ENCODE measurements at regions not wholly inside any gene's neighbourhood (a gene's known extent, or its start where the extent isn't known, plus 50 kb on each side); places are given as distances from the start of the nearest gene placed in this dataset.

DNA sequence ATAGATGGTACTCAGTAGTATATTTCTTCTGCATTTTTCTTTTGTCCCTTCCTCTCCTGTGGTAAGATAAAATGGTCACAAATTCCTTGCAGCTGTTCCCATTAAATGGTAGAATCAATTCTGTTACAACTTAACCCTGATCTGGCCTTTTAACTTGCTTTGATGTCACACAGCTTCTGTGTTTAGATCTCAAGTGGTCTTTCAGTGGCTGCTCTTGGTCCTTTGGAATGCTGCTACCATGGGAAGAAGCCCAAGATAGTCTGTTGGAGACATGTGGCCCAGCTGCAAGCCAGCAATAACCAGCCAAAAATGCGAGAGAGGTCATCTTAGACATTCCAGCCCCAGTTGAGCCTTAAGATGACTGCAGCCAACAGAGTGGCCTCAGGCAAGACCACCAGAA is 429.7 kb downstream of the KIF16B start:
- ATAC-seq (ENCODE audit: low FRiP score in 2 of 2) (no peak), DNase-seq (no peak)
- no peaks in the 10 kb centered on the region for H3K4me1 ChIP-seq
- no peaks in the 10 kb centered on the region for H3K27me3 ChIP-seq
- H3K27ac ChIP-seq, result no peak overlapping the region
- TF ChIP-seq POLR2AphosphoS5 (IDR thresholded peaks at IDR 0.05), result no peak
- TF ChIP-seq EP300 (IDR thresholded peaks at IDR 0.05), result no peak
- TF ChIP-seq, protein P1, sequence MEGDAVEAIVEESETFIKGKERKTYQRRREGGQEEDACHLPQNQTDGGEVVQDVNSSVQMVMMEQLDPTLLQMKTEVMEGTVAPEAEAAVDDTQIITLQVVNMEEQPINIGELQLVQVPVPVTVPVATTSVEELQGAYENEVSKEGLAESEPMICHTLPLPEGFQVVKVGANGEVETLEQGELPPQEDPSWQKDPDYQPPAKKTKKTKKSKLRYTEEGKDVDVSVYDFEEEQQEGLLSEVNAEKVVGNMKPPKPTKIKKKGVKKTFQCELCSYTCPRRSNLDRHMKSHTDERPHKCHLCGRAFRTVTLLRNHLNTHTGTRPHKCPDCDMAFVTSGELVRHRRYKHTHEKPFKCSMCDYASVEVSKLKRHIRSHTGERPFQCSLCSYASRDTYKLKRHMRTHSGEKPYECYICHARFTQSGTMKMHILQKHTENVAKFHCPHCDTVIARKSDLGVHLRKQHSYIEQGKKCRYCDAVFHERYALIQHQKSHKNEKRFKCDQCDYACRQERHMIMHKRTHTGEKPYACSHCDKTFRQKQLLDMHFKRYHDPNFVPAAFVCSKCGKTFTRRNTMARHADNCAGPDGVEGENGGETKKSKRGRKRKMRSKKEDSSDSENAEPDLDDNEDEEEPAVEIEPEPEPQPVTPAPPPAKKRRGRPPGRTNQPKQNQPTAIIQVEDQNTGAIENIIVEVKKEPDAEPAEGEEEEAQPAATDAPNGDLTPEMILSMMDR (IDR thresholded peaks at IDR 0.05), result no peak
- TF ChIP-seq POLR2A (IDR thresholded peaks at IDR 0.05), result no peak
- H3K9me3 ChIP-seq, result no peaks in the 10 kb centered on the region
- no peaks in the 10 kb centered on the region for H3K36me3 ChIP-seq
- no peak overlapping the region for H3K4me3 ChIP-seq
- 78 to 100% methylated on average over 1 of the region's 1 CpG for WGBS, 2 donors

DNA sequence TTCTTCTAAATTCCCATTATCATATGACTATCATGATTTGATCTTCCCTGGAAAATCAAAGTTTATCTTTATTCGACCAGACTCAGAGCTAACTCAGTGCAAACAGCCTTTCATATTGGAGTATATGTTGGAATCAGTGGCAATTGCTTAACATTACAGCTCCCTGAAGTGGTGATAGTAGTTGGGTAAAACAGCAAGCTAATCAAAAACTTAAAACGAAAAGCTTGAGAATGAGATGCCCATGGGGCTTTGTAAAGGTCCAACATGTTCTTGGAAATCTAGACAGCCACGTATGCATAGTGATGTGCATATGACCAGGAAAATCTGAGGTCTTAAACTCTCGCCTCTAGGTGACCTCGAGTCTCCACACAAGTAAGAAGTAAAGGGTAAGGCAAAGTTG is 437.6 kb downstream of the KIF16B start:
- H3K4me1 ChIP-seq, result no peaks in the 10 kb centered on the region
- ATAC-seq (ENCODE audit: low FRiP score in 2 of 2) (no peak), DNase-seq (no peak)
- H3K36me3 ChIP-seq, result no peaks in the 10 kb centered on the region
- H3K27ac ChIP-seq, result no peak overlapping the region
- 81 to 86% methylated on average over 5 of the region's 5 CpGs for WGBS, 2 donors
- H3K4me3 ChIP-seq, result no peak overlapping the region
- H3K27me3 ChIP-seq, result no peaks in the 10 kb centered on the region
- peaks cover 0 to 4% (median 0%) of the 10 kb centered on the region in 4 donors for H3K9me3 ChIP-seq
- TF ChIP-seq EP300 (IDR thresholded peaks at IDR 0.05), result no peak
- no peak for TF ChIP-seq POLR2A (IDR thresholded peaks at IDR 0.05)
- TF ChIP-seq, protein P1 (IDR thresholded peaks at IDR 0.05), result no peak
- no peak for TF ChIP-seq POLR2AphosphoS5 (IDR thresholded peaks at IDR 0.05)

DNA sequence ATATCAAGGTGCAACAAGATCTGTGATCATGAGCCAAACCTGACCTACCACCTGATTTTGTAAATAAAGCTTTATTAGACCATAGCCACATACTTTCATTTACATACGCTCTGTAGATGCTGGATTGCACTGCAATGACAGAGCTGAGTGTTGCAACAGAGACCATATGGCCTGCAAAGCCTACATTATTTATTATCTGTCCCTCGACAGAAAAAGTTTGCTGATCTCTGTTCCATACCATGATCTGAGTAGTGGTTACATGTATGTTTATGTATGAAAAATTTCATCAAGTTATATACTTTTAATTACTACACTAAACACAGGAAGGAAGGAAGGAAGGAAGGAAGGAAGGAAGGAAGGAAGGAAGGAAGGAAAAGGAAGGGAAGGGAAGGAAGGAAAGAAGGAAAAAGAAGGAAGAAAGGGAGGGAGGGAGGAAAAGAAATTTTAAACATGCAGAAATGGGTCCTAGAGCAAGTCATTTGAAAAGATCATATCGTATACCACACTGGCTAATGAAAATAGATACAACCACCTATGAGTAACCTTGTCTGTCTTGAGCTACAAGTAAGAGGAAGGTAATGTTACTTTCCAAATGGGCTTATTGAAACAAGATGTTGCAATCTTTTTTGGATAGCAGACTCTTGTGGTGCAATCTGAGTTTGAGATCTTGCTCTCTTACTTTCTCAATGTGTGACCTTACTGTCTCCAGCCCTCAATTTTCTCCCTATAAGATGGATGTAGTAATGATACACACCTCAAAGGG is 441.0 kb downstream of the KIF16B start:
- Histone ChIP-seq H3K4me1 (no peaks in the 10 kb centered on the region), H3K9me3 (peaks cover 0 to 5% (median 2%) of the 10 kb centered on the region in 4 donors), H3K27me3 (no peaks in the 10 kb centered on the region), H3K36me3 (no peaks in the 10 kb centered on the region), H3K27ac (no peak overlapping the region), H3K4me3 (no peak overlapping the region)
- WGBS, 2 donors, result 68 to 74% methylated on average over 3 of the region's 3 CpGs
- TF ChIP-seq POLR2A (IDR thresholded peaks at IDR 0.05) (no peak), EP300 (IDR thresholded peaks at IDR 0.05) (no peak), POLR2AphosphoS5 (IDR thresholded peaks at IDR 0.05) (no peak)
- TF ChIP-seq, protein P1 (IDR thresholded peaks at IDR 0.05), result no peak
- ATAC-seq (ENCODE audit: low FRiP score in 2 of 2) (no peak), DNase-seq (no peak)

DNA sequence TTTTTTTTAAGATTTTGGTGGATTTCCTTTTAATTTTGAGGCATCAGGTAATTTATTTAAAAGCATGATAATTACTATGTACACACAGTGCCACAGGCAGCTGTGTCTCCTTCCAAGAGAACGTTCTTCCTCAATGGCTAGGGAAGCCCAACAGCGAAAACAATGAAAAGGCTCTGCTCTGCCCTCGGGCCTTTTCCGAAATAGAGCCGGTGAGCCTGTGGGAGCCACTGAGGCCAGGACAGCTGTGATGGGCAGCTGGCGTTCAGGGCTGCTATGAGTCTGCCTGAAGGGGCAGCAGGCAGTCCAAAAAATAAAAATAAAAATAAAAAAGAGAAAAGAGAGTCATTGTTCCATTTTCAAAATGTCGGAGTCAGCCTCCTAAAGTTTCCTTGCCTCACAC is 443.8 kb downstream of the KIF16B start:
- Histone ChIP-seq H3K27ac (no peak overlapping the region), H3K4me3 (no peak overlapping the region), H3K9me3 (peaks cover 0 to 5% (median 0%) of the 10 kb centered on the region in 4 donors), H3K36me3 (no peaks in the 10 kb centered on the region), H3K4me1 (no peaks in the 10 kb centered on the region), H3K27me3 (no peaks in the 10 kb centered on the region)
- TF ChIP-seq EP300 (IDR thresholded peaks at IDR 0.05), result no peak
- TF ChIP-seq, protein P1 (IDR thresholded peaks at IDR 0.05), result no peak
- TF ChIP-seq POLR2AphosphoS5 (IDR thresholded peaks at IDR 0.05), result no peak
- no peak for TF ChIP-seq POLR2A (IDR thresholded peaks at IDR 0.05)
- WGBS, 2 donors, result 90 to 91% methylated on average over 7 of the region's 7 CpGs
- DNase-seq (peak in 1 of 2 donors; percentile 1), ATAC-seq (ENCODE audit: low FRiP score in 2 of 2) (no peak)

Data from upper lobe of left lung (tissue), 6 donors.